OCI-LY7 (cell line): ENCODE measurements at regions not wholly inside any gene's neighbourhood (a gene's known extent, or its start where the extent isn't known, plus 50 kb on each side); places are given as distances from the start of the nearest gene placed in this dataset.

ENCODE experiments used
- CTCF ChIP-seq: fragments of 200-600 bp; sonication (generic); conservative IDR thresholded peaks from 2 replicates; pipeline ENCODE4 v1.5.1; 2014; ENCODE audit warnings: mild to moderate bottlenecking, antibody characterized with exemption, low read length, moderate library complexity, mixed read lengths
- EZH2phosphoT487 ChIP-seq: fragments of 200-600 bp; sonication (generic); IDR thresholded peaks from 2 replicates; pipeline ENCODE4 v1.6.1; 2018; ENCODE audit warnings: low read depth, borderline replicate concordance, mild to moderate bottlenecking, mixed run types, antibody characterized with exemption, low read length, moderate library complexity, mixed read lengths

- TF ChIP-seq CTCF (no peak), EZH2phosphoT487 (no peak)
Observed at GRCh38 chr4:106629268-106629625, 260.7 kb upstream of the GIMD1 start.
